Hematopoietic multipotent progenitor cell treated with erythropoietin and hydrocortisone succinate and interleukin-3 and kit ligand, for 17 days (in vitro differentiated cells): ENCODE measurements at regions not wholly inside any gene's neighbourhood (a gene's known extent, or its start where the extent isn't known, plus 50 kb on each side); places are given as distances from the start of the nearest gene placed in this dataset.
"Not testable (repeated sequence)": the region's sequence is repeated elsewhere in the genome, so short reads cannot be mapped to it uniquely, and the experiment has no call there.

Experiments used
- DNase-seq: peaks from one replicate; pipeline ENCODE4 v3.0.0-alpha.2; 2015; ENCODE audit warnings: low spot score

- no peak for DNase-seq
Measured at GRCh38 chr12:9367828-9368227, 159.6 kb upstream of the PZP start.

- DNase-seq = no peak
Measured at GRCh38 chr12:9367201-9367600, 159.0 kb upstream of the PZP start.

GRCh38 chr12:9365296-9365695 is 157.1 kb upstream of the PZP start:
- DNase-seq = no peak

GRCh38 chr12:9364224-9365176 is 156.3 kb upstream of the PZP start:
- DNase-seq = no peak

- DNase-seq = no peak
Measured at GRCh38 chr12:9363145-9363544, 154.9 kb upstream of the PZP start.

- no peak for DNase-seq
Measured at GRCh38 chr12:9361879-9362326, 153.7 kb upstream of the PZP start.

GRCh38 chr12:9354009-9354754 is 146.0 kb upstream of the PZP start:
- DNase-seq = not testable (repeated sequence)

GRCh38 chr12:9351136-9351535 is 142.9 kb upstream of the PZP start:
- DNase-seq = no peak

GRCh38 chr12:9349888-9350885 is 142.0 kb upstream of the PZP start:
- no peak for DNase-seq

GRCh38 chr12:9348906-9349518 is 140.8 kb upstream of the PZP start:
- DNase-seq = no peak

- DNase-seq = no peak
Measured at GRCh38 chr12:9347328-9348127, 139.3 kb upstream of the PZP start.

GRCh38 chr12:9346866-9347327 is 138.7 kb upstream of the PZP start:
- no peak for DNase-seq

- DNase-seq = no peak
Measured at GRCh38 chr12:9345171-9345570, 137.0 kb upstream of the PZP start.

- DNase-seq = no peak
Measured at GRCh38 chr12:9344541-9344940, 136.3 kb upstream of the PZP start.

- no peak for DNase-seq
Measured at GRCh38 chr12:9343731-9344130, 135.5 kb upstream of the PZP start.

- no peak for DNase-seq
Measured at GRCh38 chr12:9342614-9343353, 134.6 kb upstream of the PZP start.

- DNase-seq = no peak
Measured at GRCh38 chr12:9341260-9341585, 133.0 kb upstream of the PZP start.

- DNase-seq = no peak
Measured at GRCh38 chr12:9340422-9341259, 132.4 kb upstream of the PZP start.

- DNase-seq = no peak
Measured at GRCh38 chr12:9337656-9338055, 129.5 kb upstream of the PZP start.
